IMR-90 (cell line): ENCODE measurements at regions not wholly inside any gene's neighbourhood (a gene's known extent, or its start where the extent isn't known, plus 50 kb on each side); places are given as distances from the start of the nearest gene placed in this dataset.

Experiments used
- ATAC-seq: fragments of 200-7000 bp; cut with Tn5 transposase; 2 replicates; pipeline ENCODE4 v1.9.1; 2020; ENCODE audit warnings: low read depth, mild to moderate bottlenecking, moderate library complexity
- BruUV-seq: library from RNA; stranded (reverse); fragments of 400-500 nt; replicated peaks from 2 replicates; lab custom pipeline; 2021; lab: Mats Ljungman, UMichigan
- CTCF ChIA-PET: fragments of 300-600 bp; formaldehyde crosslinking; extraction: SDS; loops from one replicate; lab custom pipeline; 2021; ENCODE audit warnings: antibody characterized with exemption; lab: Yijun Ruan, JAX
- POLR2A ChIA-PET: fragments of 300-600 bp; sonication (Branson Sonifier 250); formaldehyde crosslinking; loops from one replicate; lab custom pipeline; 2022; ENCODE audit warnings: antibody characterized with exemption; ENCODE audit not compliant: unreplicated experiment; lab: Charles Lee
- DNase-seq: peaks from one replicate; pipeline ENCODE4 v3.0.0; 2013
- H2AFZ ChIP-seq: replicated peaks from 2 replicates; pipeline ENCODE3; 2013; ENCODE audit warnings: low read length, mild to moderate bottlenecking; ENCODE audit not compliant: poor library complexity
- H2AK5ac ChIP-seq: 2 replicates; pipeline ENCODE4 v1.6.1; 2013; ENCODE audit warnings: low read depth, low read length, inconsistent platforms
- H2AK9ac ChIP-seq: replicated peaks from 2 replicates; pipeline ENCODE3; 2013; ENCODE audit warnings: mild to moderate bottlenecking, low read depth, low read length, moderate library complexity; ENCODE audit not compliant: poor library complexity
- H2BK120ac ChIP-seq: 2 replicates; pipeline ENCODE4 v1.6.1; 2013; ENCODE audit warnings: low read depth, low read length, inconsistent platforms
- H2BK15ac ChIP-seq: 3 replicates; pipeline ENCODE4 v1.6.1; 2013; ENCODE audit warnings: low read depth, low read length, inconsistent platforms
- H2BK20ac ChIP-seq: 2 replicates; pipeline ENCODE4 v1.6.1; 2013; ENCODE audit warnings: low read depth, mild to moderate bottlenecking, inconsistent platforms, low read length, moderate library complexity
- H2BK5ac ChIP-seq: 2 replicates; pipeline ENCODE4 v1.6.1; 2013; ENCODE audit warnings: mild to moderate bottlenecking, low read depth, low read length, inconsistent platforms; ENCODE audit not compliant: poor library complexity, severe bottlenecking
- H3K14ac ChIP-seq: replicated peaks from 2 replicates; pipeline ENCODE4 v1.6.1; 2013; ENCODE audit warnings: low read depth, low read length, inconsistent platforms
- H3K18ac ChIP-seq: 2 replicates; pipeline ENCODE4 v1.6.1; 2013; ENCODE audit warnings: low read depth, low read length, control low read depth
- H3K23ac ChIP-seq: 2 replicates; pipeline ENCODE4 v1.6.1; 2013; ENCODE audit warnings: low read depth, low read length, inconsistent platforms
- H3K27ac ChIP-seq: 2 replicates; pipeline ENCODE4 v1.5.1; 2013; ENCODE audit warnings: mild to moderate bottlenecking, control low read depth, low read length; ENCODE audit not compliant: insufficient read depth
- H3K27me3 ChIP-seq: 2 replicates; pipeline ENCODE4 v1.6.1; 2013; ENCODE audit warnings: low read length; ENCODE audit not compliant: control insufficient read depth, insufficient read depth
- H3K36me3 ChIP-seq: 2 replicates; pipeline ENCODE4 v1.6.1; 2013; ENCODE audit warnings: low read length, mixed read lengths; ENCODE audit not compliant: control insufficient read depth, insufficient read depth
- H3K4ac ChIP-seq: 2 replicates; pipeline ENCODE4 v1.6.1; 2013; ENCODE audit warnings: low read depth, low read length, inconsistent platforms
- H3K4me1 ChIP-seq: 2 replicates; pipeline ENCODE4 v1.6.1; 2013; ENCODE audit warnings: low read length, mixed read lengths; ENCODE audit not compliant: control insufficient read depth, insufficient read depth
- H3K4me2 ChIP-seq: 2 replicates; pipeline ENCODE4 v1.6.1; 2013; ENCODE audit warnings: low read depth, mild to moderate bottlenecking, control low read depth, low read length, moderate library complexity
- H3K4me3 ChIP-seq: 2 replicates; pipeline ENCODE4 v1.5.1; 2013; ENCODE audit warnings: low read depth, mild to moderate bottlenecking, control low read depth, low read length, moderate library complexity; ENCODE audit not compliant: insufficient read depth
- H3K56ac ChIP-seq: 2 replicates; pipeline ENCODE4 v1.6.1; 2013; ENCODE audit warnings: low read length, inconsistent platforms; ENCODE audit not compliant: insufficient read depth; ENCODE audit errors: extremely low read depth
- H3K79me1 ChIP-seq, 2 experiments: 2 replicates each; pipeline ENCODE4 v1.6.1; 2013; ENCODE audit warnings: low read length in 2 of 2, inconsistent platforms in 1 of 2, low read depth in 1 of 2
- H3K9ac ChIP-seq: 2 replicates; pipeline ENCODE4 v1.6.1; 2013; ENCODE audit warnings: low read depth, low read length, control low read depth
- H3K9me1 ChIP-seq: 2 replicates; pipeline ENCODE4 v1.6.1; 2013; ENCODE audit warnings: low read length, inconsistent platforms; ENCODE audit not compliant: insufficient read depth
- H3K9me3 ChIP-seq: 2 replicates; pipeline ENCODE4 v1.6.1; 2013; ENCODE audit warnings: low read length; ENCODE audit not compliant: control insufficient read depth, insufficient read depth
- H4K20me1 ChIP-seq: 2 replicates; pipeline ENCODE4 v1.6.1; 2013; ENCODE audit warnings: low read length, inconsistent platforms; ENCODE audit not compliant: insufficient read depth
- H4K5ac ChIP-seq: 2 replicates; pipeline ENCODE4 v1.6.1; 2013; ENCODE audit warnings: mild to moderate bottlenecking, low read depth, low read length, control low read depth
- H4K8ac ChIP-seq, 2 experiments: 2 replicates each; pipeline ENCODE4 v1.6.1; 2013; ENCODE audit warnings: low read depth in 2 of 2, low read length in 2 of 2, control low read depth in 1 of 2, inconsistent platforms in 1 of 2
- H4K91ac ChIP-seq: 2 replicates; pipeline ENCODE4 v1.6.1; 2013; ENCODE audit warnings: low read depth, low read length, inconsistent platforms; ENCODE audit not compliant: insufficient read depth
- BHLHE40 ChIP-seq: fragments of 150-350 bp; IDR thresholded peaks from 2 replicates; pipeline ENCODE4 v1.6.1; 2016; ENCODE audit warnings: mild to moderate bottlenecking, low read depth, low read length
- CEBPB ChIP-seq: IDR thresholded peaks from 2 replicates; pipeline ENCODE4 v1.6.1; 2012; ENCODE audit warnings: low read depth, low read length, improper control_type of control experiment
- CHD1 ChIP-seq: IDR thresholded peaks from 2 replicates; pipeline ENCODE4 v1.6.1; 2012; ENCODE audit warnings: low read depth, low read length, improper control_type of control experiment
- CTCF ChIP-seq: conservative IDR thresholded peaks from 2 replicates; pipeline ENCODE4 v1.5.1; 2012; ENCODE audit warnings: mild to moderate bottlenecking, low read depth, low read length, improper control_type of control experiment
- ELK1 ChIP-seq: fragments of 150-350 bp; IDR thresholded peaks from 2 replicates; pipeline ENCODE4 v1.6.1; 2016; ENCODE audit warnings: low read depth, mild to moderate bottlenecking, low read length, moderate library complexity, borderline replicate concordance
- FOS ChIP-seq: fragments of 150-350 bp; IDR thresholded peaks from 2 replicates; pipeline ENCODE4 v1.6.1; 2016; ENCODE audit warnings: low read depth, low read length
- MAFK ChIP-seq: IDR thresholded peaks from 2 replicates; pipeline ENCODE4 v1.6.1; 2012; ENCODE audit warnings: low read depth, low read length, improper control_type of control experiment
- MAZ ChIP-seq: IDR thresholded peaks from 2 replicates; pipeline ENCODE4 v1.6.1; 2012; ENCODE audit warnings: low read depth, mild to moderate bottlenecking, low read length, improper control_type of control experiment, moderate library complexity, borderline replicate concordance
- MXI1 ChIP-seq: IDR thresholded peaks from 2 replicates; pipeline ENCODE4 v1.6.1; 2012; ENCODE audit warnings: low read depth, mild to moderate bottlenecking, low read length, moderate library complexity, borderline replicate concordance
- NFE2L2 ChIP-seq: fragments of 150-350 bp; IDR thresholded peaks from 2 replicates; pipeline ENCODE4 v1.6.1; 2016; ENCODE audit warnings: low read depth, mild to moderate bottlenecking, low read length
- POLR2A ChIP-seq: IDR thresholded peaks from 2 replicates; pipeline ENCODE4 v1.6.1; 2012; ENCODE audit warnings: mild to moderate bottlenecking, low read depth, low read length
- RAD21 ChIP-seq: IDR thresholded peaks from 2 replicates; pipeline ENCODE4 v1.6.1; 2012; ENCODE audit warnings: low read length, improper control_type of control experiment
- RCOR1 ChIP-seq: IDR thresholded peaks from 2 replicates; pipeline ENCODE4 v1.6.1; 2012; ENCODE audit warnings: mild to moderate bottlenecking, low read length, improper control_type of control experiment; ENCODE audit not compliant: insufficient replicate concordance
- RFX5 ChIP-seq: IDR thresholded peaks from 2 replicates; pipeline ENCODE4 v1.8.0; 2012; ENCODE audit warnings: low read depth, mild to moderate bottlenecking, low read length, moderate library complexity
- SMC3 ChIP-seq: fragments of 150-350 bp; IDR thresholded peaks from 2 replicates; pipeline ENCODE4 v1.6.1; 2016; ENCODE audit warnings: low read depth, mild to moderate bottlenecking, antibody characterized with exemption, low read length, moderate library complexity
- WGBS, 2 experiments: methylation state at CpG; one replicate each; pipeline versions ENCODE4 v1.1.5 to v1.1.7; 2013; ENCODE audit warnings: missing lambda C conversion rate in 2 of 2; ENCODE audit not compliant: insufficient read length in 1 of 2; ENCODE audit errors: extremely low coverage in 2 of 2; 5-methylcytosine and 5-hydroxymethylcytosine counted together
- dilution Hi-C: fragments of 300-500 bp; cut with HindIII; formaldehyde crosslinking; loops from one replicate; pipeline ENCODE4 v1.14.3; 2018; ENCODE audit warnings: low sequenced_read_pairs; ENCODE audit not compliant: unreplicated experiment
- in situ Hi-C: fragments of 300-500 bp; cut with MboI; formaldehyde crosslinking; loops from 3 replicates; pipeline ENCODE4 v1.14.3; 2019; ENCODE audit warnings: low sequenced_read_pairs, inconsistent platforms, mixed read lengths
- intact Hi-C: fragments of 100-400 bp; cut with micrococcal nuclease; formaldehyde crosslinking; loops from 2 replicates; pipeline ENCODE4 v1.10.0; 2022
- TF ChIP-seq, protein P1 (sequence below): fragments of 150-350 bp; IDR thresholded peaks from 2 replicates; pipeline ENCODE4 v1.6.1; 2017; ENCODE audit warnings: mild to moderate bottlenecking, antibody characterized with exemption, low read length, low read depth

DNA sequence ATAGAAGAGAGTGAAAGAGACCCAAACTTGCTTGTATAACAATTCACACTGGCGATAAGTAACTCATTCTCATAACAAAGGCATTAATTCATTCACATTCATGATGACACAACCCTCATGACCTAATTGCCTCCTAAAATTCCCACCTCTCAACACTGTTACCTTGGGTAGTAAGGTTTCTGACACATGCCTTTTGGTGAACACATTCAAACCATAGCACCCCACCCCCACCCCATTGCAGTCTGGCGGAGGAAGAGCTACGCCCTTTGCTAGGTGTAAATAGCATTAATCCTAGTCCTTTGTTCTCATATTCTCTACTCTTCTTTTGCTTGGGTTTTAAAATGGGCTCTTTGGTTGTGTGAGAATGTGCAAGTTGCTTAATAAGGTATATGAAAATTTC lies 361.5 kb downstream of the DSEL start:
- Histone ChIP-seq H2AK9ac (no peak overlapping the region), H3K4me2 (no peak overlapping the region), H3K9ac (no peak overlapping the region), H2AFZ (no peak overlapping the region), H3K79me1 (no peaks in the 10 kb centered on the region), H2BK20ac (no peak overlapping the region), H3K4me3 (no peak overlapping the region), H3K9me3 (no peaks in the 10 kb centered on the region), H2BK120ac (no peak overlapping the region), H2AK5ac (no peak overlapping the region), H3K36me3 (no peaks in the 10 kb centered on the region), H3K4ac (no peak overlapping the region), H3K27me3 (no peaks in the 10 kb centered on the region), H2BK5ac (no peak overlapping the region), H4K8ac (no peak overlapping the region), H3K18ac (no peak overlapping the region), H4K5ac (no peak overlapping the region), H4K91ac (no peak overlapping the region), H3K9me1 (no peaks in the 10 kb centered on the region), H3K27ac (no peak overlapping the region), H3K14ac (no peak overlapping the region), H4K20me1 (no peaks in the 10 kb centered on the region), H3K23ac (no peak overlapping the region), H3K4me1 (no peaks in the 10 kb centered on the region), H2BK15ac (no peak overlapping the region), H3K56ac (no peak overlapping the region)
- CTCF ChIA-PET: no interaction called here
- dilution Hi-C loops: no loop called here
- no CpG with 5 or more reads among the region's 3 CpGs for WGBS, 2 experiments
- DNase-seq (no peak), ATAC-seq (no peak)
- POLR2A ChIA-PET: no interaction called here
- TF ChIP-seq CEBPB (no peak), RFX5 (no peak), FOS (no peak), RAD21 (no peak), RCOR1 (no peak), MAFK (no peak), CHD1 (no peak), MAZ (no peak), MXI1 (no peak), BHLHE40 (no peak), POLR2A (no peak), SMC3 (no peak), ELK1 (no peak), CTCF (no peak), NFE2L2 (no peak)
- TF ChIP-seq, protein P1, sequence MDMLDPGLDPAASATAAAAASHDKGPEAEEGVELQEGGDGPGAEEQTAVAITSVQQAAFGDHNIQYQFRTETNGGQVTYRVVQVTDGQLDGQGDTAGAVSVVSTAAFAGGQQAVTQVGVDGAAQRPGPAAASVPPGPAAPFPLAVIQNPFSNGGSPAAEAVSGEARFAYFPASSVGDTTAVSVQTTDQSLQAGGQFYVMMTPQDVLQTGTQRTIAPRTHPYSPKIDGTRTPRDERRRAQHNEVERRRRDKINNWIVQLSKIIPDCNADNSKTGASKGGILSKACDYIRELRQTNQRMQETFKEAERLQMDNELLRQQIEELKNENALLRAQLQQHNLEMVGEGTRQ: no peak
- in situ Hi-C loops: no loop called here
- intact Hi-C loops: no loop called here
- no TSS peak for BruUV-seq
